NB4 (cell line): ENCODE measurements at regions not wholly inside any gene's neighbourhood (a gene's known extent, or its start where the extent isn't known, plus 50 kb on each side); places are given as distances from the start of the nearest gene placed in this dataset.

Experiments
- DNase-seq: peaks from one replicate; pipeline ENCODE4 v3.0.0; 2010; ENCODE audit warnings: low read depth
- H3K4me3 ChIP-seq: one replicate; pipeline ENCODE4 v1.5.1; 2011; ENCODE audit warnings: mild to moderate bottlenecking, low read depth, low read length, moderate library complexity
- CTCF ChIP-seq: IDR thresholded peaks from one replicate; pipeline ENCODE4 v1.5.1; 2012; ENCODE audit warnings: low read depth, low read length
- MAX ChIP-seq: IDR thresholded peaks from 2 replicates; pipeline ENCODE4 v1.6.1; 2011; ENCODE audit warnings: low read depth, low read length
- MYC ChIP-seq: IDR thresholded peaks from 2 replicates; pipeline ENCODE4 v1.6.1; 2011; ENCODE audit warnings: low read depth, low read length
- POLR2A ChIP-seq: IDR thresholded peaks from 2 replicates; pipeline ENCODE4 v1.6.1; 2011; ENCODE audit warnings: mild to moderate bottlenecking; ENCODE audit not compliant: insufficient read length; ENCODE audit errors: extremely low read depth

- no peak for DNase-seq
- TF ChIP-seq CTCF: no peak
- TF ChIP-seq MAX: no peak
- no peak for TF ChIP-seq POLR2A
- TF ChIP-seq MYC: no peak
- no peak overlapping the region for H3K4me3 ChIP-seq
Measured at GRCh38 chr4:81625422-81626417, 154.0 kb upstream of the RASGEF1B start.

- no peak for DNase-seq
- no peak overlapping the region for H3K4me3 ChIP-seq
- no peak for TF ChIP-seq MYC
- no peak for TF ChIP-seq MAX
- no peak for TF ChIP-seq POLR2A
- TF ChIP-seq CTCF: no peak
Measured at GRCh38 chr4:81623434-81623833, 151.7 kb upstream of the RASGEF1B start.

- TF ChIP-seq POLR2A (no peak), CTCF (no peak), MYC (no peak), MAX (no peak)
- DNase-seq: no peak
- H3K4me3 ChIP-seq: no peak overlapping the region
Measured at GRCh38 chr4:81622474-81623184, 150.9 kb upstream of the RASGEF1B start.

- no peak for DNase-seq
- H3K4me3 ChIP-seq: no peak overlapping the region
- no peak for TF ChIP-seq MYC
- TF ChIP-seq POLR2A: no peak
- no peak for TF ChIP-seq CTCF
- no peak for TF ChIP-seq MAX
Measured at GRCh38 chr4:81622028-81622427, 150.3 kb upstream of the RASGEF1B start.

GRCh38 chr4:81621490-81621889 is 149.8 kb upstream of the RASGEF1B start:
- H3K4me3 ChIP-seq: no peak overlapping the region
- no peak for DNase-seq
- TF ChIP-seq CTCF (no peak), MYC (no peak), MAX (no peak), POLR2A (no peak)
